NB4 (cell line): ENCODE measurements at regions not wholly inside any gene's neighbourhood (a gene's known extent, or its start where the extent isn't known, plus 50 kb on each side); places are given as distances from the start of the nearest gene placed in this dataset.

Source experiments
- POLR2A ChIP-seq: IDR thresholded peaks from 2 replicates; pipeline ENCODE4 v1.6.1; 2011; ENCODE audit warnings: mild to moderate bottlenecking; ENCODE audit not compliant: insufficient read length; ENCODE audit errors: extremely low read depth
- TF ChIP-seq, protein P1 (sequence below): IDR thresholded peaks from 2 replicates; pipeline ENCODE4 v1.6.1; 2011; ENCODE audit warnings: low read depth, low read length

DNA sequence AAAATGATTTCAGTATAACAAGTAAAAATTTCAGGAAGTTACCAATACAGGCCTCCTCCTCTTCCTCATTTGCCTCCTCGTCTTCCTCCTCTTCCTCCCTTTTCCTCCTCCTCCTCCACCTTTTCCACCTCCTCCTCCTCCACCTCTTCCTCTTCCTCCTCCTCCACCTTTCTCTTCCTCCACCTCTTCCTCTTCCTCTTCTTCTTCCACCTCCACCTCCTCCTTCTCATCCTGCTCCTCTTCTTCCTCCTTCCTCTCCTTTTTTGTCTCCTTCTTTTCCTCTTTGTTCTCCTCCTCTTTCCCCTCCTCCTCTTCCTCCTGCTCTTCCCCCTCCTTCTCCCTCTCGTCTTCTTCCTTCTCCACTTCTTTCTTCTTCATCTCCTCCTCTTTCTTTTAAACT lies 94.4 kb upstream of the SFMBT2 start:
- no peak for TF ChIP-seq POLR2A
- TF ChIP-seq, protein P1, sequence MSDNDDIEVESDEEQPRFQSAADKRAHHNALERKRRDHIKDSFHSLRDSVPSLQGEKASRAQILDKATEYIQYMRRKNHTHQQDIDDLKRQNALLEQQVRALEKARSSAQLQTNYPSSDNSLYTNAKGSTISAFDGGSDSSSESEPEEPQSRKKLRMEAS = no peak
